Fibroblast of lung (primary cell): ENCODE measurements at regions not wholly inside any gene's neighbourhood (a gene's known extent, or its start where the extent isn't known, plus 50 kb on each side); places are given as distances from the start of the nearest gene placed in this dataset.

Experiments used
- DNase-seq, 2 donors: peaks; one replicate each; pipeline versions ENCODE4 v3.0.0 to v3.0.0-alpha.2; 2010; ENCODE audit warnings: low read depth in 2 of 2
- H2AFZ ChIP-seq: 2 replicates; pipeline ENCODE4 v1.5.1; 2012; ENCODE audit warnings: low read length, control low read depth, inconsistent platforms
- H3K27ac ChIP-seq: 2 replicates; pipeline ENCODE4 v1.5.1; 2011; ENCODE audit warnings: low read length, control low read depth; ENCODE audit not compliant: insufficient read depth
- H3K27me3 ChIP-seq: 2 replicates; pipeline ENCODE4 v1.5.1; 2011; ENCODE audit warnings: mild to moderate bottlenecking, low read length; ENCODE audit not compliant: control insufficient read depth, insufficient read depth
- H3K36me3 ChIP-seq: 2 replicates; pipeline ENCODE4 v1.5.1; 2011; ENCODE audit warnings: low read length; ENCODE audit not compliant: control insufficient read depth, insufficient read depth
- H3K4me1 ChIP-seq: 2 replicates; pipeline ENCODE4 v1.5.1; 2011; ENCODE audit warnings: low read length; ENCODE audit not compliant: control insufficient read depth, insufficient read depth; ENCODE audit errors: extremely low read depth
- H3K4me2 ChIP-seq: 2 replicates; pipeline ENCODE4 v1.5.1; 2011; ENCODE audit warnings: low read length, control low read depth; ENCODE audit not compliant: insufficient read depth; ENCODE audit errors: extremely low read depth
- H3K4me3 ChIP-seq, 4 experiments: fragments of 200-600 bp in 1 of 4; sonication (generic) in 1 of 4; replicated peaks in 1 of 4; 2 replicates each; pipeline ENCODE4 v1.5.1; 2011 to 2016; ENCODE audit warnings: low read length in 4 of 4, low read depth in 3 of 4, mild to moderate bottlenecking in 3 of 4, control low read depth in 2 of 4, inconsistent platforms in 1 of 4, mixed read lengths in 1 of 4; ENCODE audit not compliant: insufficient read depth in 1 of 4; ENCODE audit errors: control extremely low read depth in 1 of 4
- H3K79me2 ChIP-seq: 2 replicates; pipeline ENCODE4 v1.5.1; 2012; ENCODE audit warnings: mild to moderate bottlenecking, low read length, inconsistent platforms; ENCODE audit not compliant: control insufficient read depth, insufficient read depth
- H3K9ac ChIP-seq: 2 replicates; pipeline ENCODE4 v1.5.1; 2011; ENCODE audit warnings: mild to moderate bottlenecking, low read length, control low read depth; ENCODE audit not compliant: insufficient read depth
- H3K9me3 ChIP-seq: 2 replicates; pipeline ENCODE4 v1.5.1; 2012; ENCODE audit warnings: low read depth, low read length; ENCODE audit not compliant: control insufficient read depth, insufficient read depth
- H4K20me1 ChIP-seq: 2 replicates; pipeline ENCODE4 v1.5.1; 2011; ENCODE audit warnings: low read length; ENCODE audit not compliant: control insufficient read depth, insufficient read depth; ENCODE audit errors: extremely low read depth
- EZH2 ChIP-seq: IDR thresholded peaks from 2 replicates; pipeline ENCODE4 v1.5.1; 2012; ENCODE audit warnings: low read length, control low read depth, mild to moderate bottlenecking; ENCODE audit errors: missing control alignments
- TF ChIP-seq, protein P1 (sequence below), 2 donors: IDR thresholded peaks in 1 of 2; conservative IDR thresholded peaks in 1 of 2; 1 replicate in 1 of 2; 2 replicates in 1 of 2; pipeline ENCODE4 v1.5.1; 2011 to 2012; ENCODE audit warnings: low read length in 2 of 2, control low read depth in 1 of 2, inconsistent platforms in 1 of 2, low read depth in 1 of 2, mild to moderate bottlenecking in 1 of 2

DNA sequence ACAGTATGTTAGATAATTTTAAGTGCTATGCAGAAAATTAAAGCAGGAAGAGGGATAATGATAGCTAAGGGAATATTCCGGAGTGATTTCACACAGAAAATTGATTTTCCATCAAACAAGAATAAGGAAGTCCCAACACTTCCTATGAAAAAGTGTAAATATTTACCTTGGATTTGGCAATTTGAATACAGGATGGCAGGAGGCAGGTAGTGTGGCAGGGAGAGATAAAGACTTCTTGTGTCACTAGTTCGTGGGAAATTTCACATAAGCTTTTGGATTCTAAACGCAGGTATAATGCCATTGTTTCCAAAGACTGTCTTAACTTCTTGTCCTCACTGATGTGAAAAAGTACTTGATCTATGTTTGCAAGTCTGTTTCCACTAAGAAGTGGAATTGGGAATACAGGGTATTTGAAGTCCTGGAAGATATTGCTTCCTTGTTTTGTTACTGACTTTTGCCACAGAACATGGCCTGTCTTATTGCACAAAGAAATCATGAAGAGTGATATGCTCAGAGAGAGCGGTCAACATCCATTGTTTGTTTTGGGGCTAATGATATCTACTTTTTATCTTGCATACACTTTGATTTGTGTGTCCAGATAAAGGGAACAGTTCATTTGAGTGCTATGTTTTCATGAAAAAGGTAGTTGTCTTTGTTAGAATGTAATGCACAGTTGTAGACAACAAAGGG lies 1216.1 kb upstream of the FAM98A start:
- no peak overlapping the region for H2AFZ ChIP-seq
- no peaks in the 10 kb centered on the region for H3K79me2 ChIP-seq
- no peaks in the 10 kb centered on the region for H3K36me3 ChIP-seq
- TF ChIP-seq, protein P1, sequence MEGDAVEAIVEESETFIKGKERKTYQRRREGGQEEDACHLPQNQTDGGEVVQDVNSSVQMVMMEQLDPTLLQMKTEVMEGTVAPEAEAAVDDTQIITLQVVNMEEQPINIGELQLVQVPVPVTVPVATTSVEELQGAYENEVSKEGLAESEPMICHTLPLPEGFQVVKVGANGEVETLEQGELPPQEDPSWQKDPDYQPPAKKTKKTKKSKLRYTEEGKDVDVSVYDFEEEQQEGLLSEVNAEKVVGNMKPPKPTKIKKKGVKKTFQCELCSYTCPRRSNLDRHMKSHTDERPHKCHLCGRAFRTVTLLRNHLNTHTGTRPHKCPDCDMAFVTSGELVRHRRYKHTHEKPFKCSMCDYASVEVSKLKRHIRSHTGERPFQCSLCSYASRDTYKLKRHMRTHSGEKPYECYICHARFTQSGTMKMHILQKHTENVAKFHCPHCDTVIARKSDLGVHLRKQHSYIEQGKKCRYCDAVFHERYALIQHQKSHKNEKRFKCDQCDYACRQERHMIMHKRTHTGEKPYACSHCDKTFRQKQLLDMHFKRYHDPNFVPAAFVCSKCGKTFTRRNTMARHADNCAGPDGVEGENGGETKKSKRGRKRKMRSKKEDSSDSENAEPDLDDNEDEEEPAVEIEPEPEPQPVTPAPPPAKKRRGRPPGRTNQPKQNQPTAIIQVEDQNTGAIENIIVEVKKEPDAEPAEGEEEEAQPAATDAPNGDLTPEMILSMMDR (conservative IDR thresholded peaks at IDR 0.05 in 1 of 2, IDR thresholded peaks at IDR 0.05 in 1 of 2; ENCODE audit: low read depth in 1 of 2, low read length in 2 of 2): no peak
- TF ChIP-seq EZH2: no peak
- no peak overlapping the region for H3K4me3 ChIP-seq
- no peak overlapping the region for H3K27ac ChIP-seq
- H3K9me3 ChIP-seq: no peaks in the 10 kb centered on the region
- no peaks in the 10 kb centered on the region for H3K4me1 ChIP-seq
- no peaks in the 10 kb centered on the region for H4K20me1 ChIP-seq
- DNase-seq: no peak
- H3K4me2 ChIP-seq: no peak overlapping the region
- no peaks in the 10 kb centered on the region for H3K27me3 ChIP-seq
- no peak overlapping the region for H3K9ac ChIP-seq

GRCh38 chr2:34810456-34810855 lies 1211.4 kb upstream of the FAM98A start:
- Histone ChIP-seq H3K36me3 (no peaks in the 10 kb centered on the region), H3K4me1 (no peaks in the 10 kb centered on the region), H3K27me3 (no peaks in the 10 kb centered on the region), H2AFZ (no peak overlapping the region), H4K20me1 (no peaks in the 10 kb centered on the region), H3K4me3 (no peak overlapping the region), H3K9me3 (no peaks in the 10 kb centered on the region), H3K4me2 (no peak overlapping the region), H3K27ac (no peak overlapping the region), H3K79me2 (no peaks in the 10 kb centered on the region), H3K9ac (no peak overlapping the region)
- TF ChIP-seq EZH2: no peak
- TF ChIP-seq, protein P1 (conservative IDR thresholded peaks at IDR 0.05 in 1 of 2, IDR thresholded peaks at IDR 0.05 in 1 of 2; ENCODE audit: low read depth in 1 of 2, low read length in 2 of 2): no peak
- DNase-seq: no peak

DNA sequence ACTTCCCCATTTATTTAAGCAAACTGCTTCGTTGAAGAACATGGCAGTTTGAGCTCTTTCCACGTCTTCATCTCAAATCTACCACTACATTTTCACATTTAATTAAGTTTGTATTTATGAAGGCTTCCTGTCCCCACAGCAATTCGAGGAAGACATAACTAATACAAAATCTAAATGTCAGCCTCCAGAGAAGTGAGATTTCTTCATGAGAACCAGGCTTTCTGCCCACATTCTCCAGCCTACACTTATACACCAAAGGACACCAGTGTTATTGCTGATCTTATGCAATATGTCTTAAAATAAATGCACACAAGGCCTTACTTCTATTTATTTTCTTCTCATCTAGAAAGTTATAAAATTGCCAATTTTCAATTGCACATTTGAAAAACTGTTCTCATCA lies 1209.3 kb upstream of the FAM98A start:
- H3K4me3 ChIP-seq: no peak overlapping the region
- H3K4me1 ChIP-seq: no peaks in the 10 kb centered on the region
- no peak overlapping the region for H3K27ac ChIP-seq
- no peaks in the 10 kb centered on the region for H3K79me2 ChIP-seq
- H4K20me1 ChIP-seq: no peaks in the 10 kb centered on the region
- no peak for DNase-seq
- no peak overlapping the region for H3K9ac ChIP-seq
- H3K9me3 ChIP-seq: no peaks in the 10 kb centered on the region
- H3K36me3 ChIP-seq: no peaks in the 10 kb centered on the region
- H2AFZ ChIP-seq: no peak overlapping the region
- no peak overlapping the region for H3K4me2 ChIP-seq
- no peaks in the 10 kb centered on the region for H3K27me3 ChIP-seq
- TF ChIP-seq, protein P1 (conservative IDR thresholded peaks at IDR 0.05 in 1 of 2, IDR thresholded peaks at IDR 0.05 in 1 of 2; ENCODE audit: low read depth in 1 of 2, low read length in 2 of 2): no peak
- no peak for TF ChIP-seq EZH2
